ENCODE measurements at regions not wholly inside any gene's neighbourhood (a gene's known extent, or its start where the extent isn't known, plus 50 kb on each side); places are given as distances from the start of the nearest gene placed in this dataset.

GRCh38 chr11:91220476-91221202 is 997.8 kb upstream of the CHORDC1 start:
- peak; percentile 8; the same call in 1 of the 2 replicates for TF ChIP-seq CTCF (IDR thresholded peaks at IDR 0.05; ENCODE audit: low read depth, low read length)
- no peak for TF ChIP-seq EZH2phosphoT487 (IDR thresholded peaks at IDR 0.05; ENCODE audit: low read depth)
